Esophagus squamous epithelium (tissue), 4 donors: ENCODE measurements at regions not wholly inside any gene's neighbourhood (a gene's known extent, or its start where the extent isn't known, plus 50 kb on each side); places are given as distances from the start of the nearest gene placed in this dataset.

Experiments
- POLR2A ChIP-seq, 4 donors: fragments of 450-650 bp; IDR thresholded peaks; one replicate each; pipeline ENCODE4 v1.6.1; 2017; ENCODE audit warnings: antibody characterized with exemption in 4 of 4, mild to moderate bottlenecking in 4 of 4, moderate library complexity in 3 of 4
- TF ChIP-seq, protein P1 (sequence below), 6 experiments: fragments of 450-650 bp in 4 of 6; fragments of 200-600 bp in 2 of 6; sonication (generic) in 2 of 6; IDR thresholded peaks; one replicate each; pipeline ENCODE4 v1.5.1; 2016 to 2019; ENCODE audit warnings: antibody characterized with exemption in 6 of 6, mild to moderate bottlenecking in 4 of 6, moderate library complexity in 4 of 6

- TF ChIP-seq, protein P1, sequence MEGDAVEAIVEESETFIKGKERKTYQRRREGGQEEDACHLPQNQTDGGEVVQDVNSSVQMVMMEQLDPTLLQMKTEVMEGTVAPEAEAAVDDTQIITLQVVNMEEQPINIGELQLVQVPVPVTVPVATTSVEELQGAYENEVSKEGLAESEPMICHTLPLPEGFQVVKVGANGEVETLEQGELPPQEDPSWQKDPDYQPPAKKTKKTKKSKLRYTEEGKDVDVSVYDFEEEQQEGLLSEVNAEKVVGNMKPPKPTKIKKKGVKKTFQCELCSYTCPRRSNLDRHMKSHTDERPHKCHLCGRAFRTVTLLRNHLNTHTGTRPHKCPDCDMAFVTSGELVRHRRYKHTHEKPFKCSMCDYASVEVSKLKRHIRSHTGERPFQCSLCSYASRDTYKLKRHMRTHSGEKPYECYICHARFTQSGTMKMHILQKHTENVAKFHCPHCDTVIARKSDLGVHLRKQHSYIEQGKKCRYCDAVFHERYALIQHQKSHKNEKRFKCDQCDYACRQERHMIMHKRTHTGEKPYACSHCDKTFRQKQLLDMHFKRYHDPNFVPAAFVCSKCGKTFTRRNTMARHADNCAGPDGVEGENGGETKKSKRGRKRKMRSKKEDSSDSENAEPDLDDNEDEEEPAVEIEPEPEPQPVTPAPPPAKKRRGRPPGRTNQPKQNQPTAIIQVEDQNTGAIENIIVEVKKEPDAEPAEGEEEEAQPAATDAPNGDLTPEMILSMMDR (IDR thresholded peaks at IDR 0.05) = no peak
- no peak for TF ChIP-seq POLR2A (IDR thresholded peaks at IDR 0.05)
Measured at GRCh38 chr4:45006078-45006477, 279.7 kb upstream of the GNPDA2 start.
